ENCODE measurements at regions not wholly inside any gene's neighbourhood (a gene's known extent, or its start where the extent isn't known, plus 50 kb on each side); places are given as distances from the start of the nearest gene placed in this dataset.

- no peak overlapping the region for H3K4me3 Mint-ChIP-seq
- no peaks in the 10 kb centered on the region for H3K36me3 Mint-ChIP-seq
- H3K4me1 Mint-ChIP-seq, result no peaks in the 10 kb centered on the region
- H3K27me3 Mint-ChIP-seq, result no peaks in the 10 kb centered on the region
- no peaks in the 10 kb centered on the region for H3K9me3 Mint-ChIP-seq
- no peak for DNase-seq
- H3K27ac Mint-ChIP-seq, result no peak overlapping the region
Measured at GRCh38 chr18:72283148-72283925, 260.8 kb downstream of the CBLN2 start.

DNA sequence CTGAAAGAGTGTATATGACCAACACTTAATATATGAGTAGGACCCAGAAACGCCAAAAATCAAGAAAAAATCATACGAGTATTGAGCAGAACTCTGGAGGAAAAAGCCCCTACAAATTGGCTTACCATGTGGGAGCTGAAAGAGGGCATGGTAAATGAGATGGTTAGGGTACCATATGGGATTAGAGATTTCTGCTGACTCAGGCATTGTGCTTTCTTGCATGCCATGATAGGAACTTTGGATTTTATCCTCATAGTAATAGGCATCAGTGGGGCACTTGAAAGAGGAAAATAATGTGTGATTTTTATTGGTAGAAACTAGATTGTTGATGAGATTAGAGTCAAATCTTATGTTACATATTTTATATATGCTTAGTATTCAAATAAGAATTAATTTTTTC is 271.1 kb downstream of the CBLN2 start:
- no peaks in the 10 kb centered on the region for H3K4me1 Mint-ChIP-seq
- peaks cover 15% of the 10 kb centered on the region for H3K9me3 Mint-ChIP-seq
- H3K27me3 Mint-ChIP-seq, result no peaks in the 10 kb centered on the region
- H3K27ac Mint-ChIP-seq, result no peak overlapping the region
- DNase-seq, result no peak
- H3K36me3 Mint-ChIP-seq, result no peaks in the 10 kb centered on the region
- H3K4me3 Mint-ChIP-seq, result no peak overlapping the region

- H3K27me3 Mint-ChIP-seq, result no peaks in the 10 kb centered on the region
- H3K9me3 Mint-ChIP-seq, result no peaks in the 10 kb centered on the region
- H3K4me3 Mint-ChIP-seq, result no peak overlapping the region
- no peak for DNase-seq
- no peaks in the 10 kb centered on the region for H3K4me1 Mint-ChIP-seq
- no peaks in the 10 kb centered on the region for H3K36me3 Mint-ChIP-seq
- no peak overlapping the region for H3K27ac Mint-ChIP-seq
Measured at GRCh38 chr18:72261590-72261989, 282.6 kb downstream of the CBLN2 start.

DNA sequence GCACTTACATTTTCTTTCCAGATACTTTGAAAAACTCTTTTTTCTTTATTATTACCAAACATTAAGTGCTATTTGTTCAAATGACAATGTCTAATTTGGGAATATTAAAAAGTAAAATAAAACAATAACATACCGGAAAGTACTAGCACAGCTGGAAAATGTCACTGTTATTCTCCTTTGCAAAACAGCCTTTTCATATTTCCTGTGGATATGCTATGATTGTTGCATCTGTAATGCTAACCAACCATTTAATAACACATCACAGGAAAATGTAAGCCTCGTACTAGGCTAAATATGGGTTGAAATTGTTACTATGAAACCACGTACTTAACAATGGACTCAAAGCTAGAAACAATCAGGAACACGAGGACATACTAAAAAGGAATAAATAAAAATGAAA is 298.1 kb downstream of the CBLN2 start:
- DNase-seq, result no peak
- no peaks in the 10 kb centered on the region for H3K9me3 Mint-ChIP-seq
- no peaks in the 10 kb centered on the region for H3K36me3 Mint-ChIP-seq
- H3K4me3 Mint-ChIP-seq, result no peak overlapping the region
- no peaks in the 10 kb centered on the region for H3K27me3 Mint-ChIP-seq
- no peak overlapping the region for H3K27ac Mint-ChIP-seq
- H3K4me1 Mint-ChIP-seq, result no peaks in the 10 kb centered on the region

DNA sequence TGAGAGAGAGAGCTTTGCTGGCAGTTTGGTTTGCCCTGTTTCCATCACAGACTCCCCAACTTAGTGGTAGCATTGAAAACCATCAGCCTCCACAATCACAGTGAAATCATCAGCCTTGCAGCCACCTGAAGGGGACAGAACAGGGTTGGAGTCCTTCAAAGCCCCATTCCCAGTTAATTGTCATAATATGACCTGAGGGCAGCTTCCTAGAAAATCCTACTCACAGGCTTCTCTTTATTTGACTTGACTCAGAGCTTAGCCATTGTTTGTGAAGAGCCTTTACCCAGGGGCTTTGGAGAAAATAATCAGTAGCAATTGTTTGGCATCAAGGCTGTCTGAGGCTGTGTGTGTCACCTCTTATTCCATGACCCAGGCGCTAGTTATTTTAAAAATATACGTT is 308.7 kb downstream of the CBLN2 start:
- no peaks in the 10 kb centered on the region for H3K36me3 Mint-ChIP-seq
- H3K4me1 Mint-ChIP-seq, result no peaks in the 10 kb centered on the region
- H3K4me3 Mint-ChIP-seq, result no peak overlapping the region
- no peak for DNase-seq
- no peak overlapping the region for H3K27ac Mint-ChIP-seq
- H3K9me3 Mint-ChIP-seq, result no peaks in the 10 kb centered on the region
- H3K27me3 Mint-ChIP-seq, result no peaks in the 10 kb centered on the region

DNA sequence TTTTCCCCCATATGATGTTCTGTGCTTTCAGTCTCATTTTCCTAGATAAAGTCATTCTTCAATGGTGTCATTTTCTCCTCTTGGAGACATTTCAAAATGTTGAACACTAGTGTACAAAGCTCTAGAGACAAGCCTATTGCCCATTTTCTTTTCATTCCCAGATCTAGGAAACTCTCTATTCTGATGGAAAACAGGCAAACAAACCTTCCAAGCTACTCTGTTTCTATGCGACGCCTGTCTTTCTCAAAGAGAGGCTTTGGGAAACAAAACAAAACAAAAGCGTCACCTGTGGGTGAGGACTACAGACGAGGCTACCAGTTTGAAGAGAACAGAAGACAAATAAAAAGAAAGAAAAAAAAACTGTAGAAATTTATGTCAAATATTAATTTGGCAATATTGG is 311.0 kb downstream of the CBLN2 start:
- no peak overlapping the region for H3K4me3 Mint-ChIP-seq
- DNase-seq, result no peak
- H3K27ac Mint-ChIP-seq, result no peak overlapping the region
- H3K36me3 Mint-ChIP-seq, result no peaks in the 10 kb centered on the region
- H3K9me3 Mint-ChIP-seq, result peaks cover 2% of the 10 kb centered on the region
- no peaks in the 10 kb centered on the region for H3K4me1 Mint-ChIP-seq
- no peaks in the 10 kb centered on the region for H3K27me3 Mint-ChIP-seq

GRCh38 chr18:72232644-72233043 is 311.5 kb downstream of the CBLN2 start:
- H3K4me3 Mint-ChIP-seq, result no peak overlapping the region

DNA sequence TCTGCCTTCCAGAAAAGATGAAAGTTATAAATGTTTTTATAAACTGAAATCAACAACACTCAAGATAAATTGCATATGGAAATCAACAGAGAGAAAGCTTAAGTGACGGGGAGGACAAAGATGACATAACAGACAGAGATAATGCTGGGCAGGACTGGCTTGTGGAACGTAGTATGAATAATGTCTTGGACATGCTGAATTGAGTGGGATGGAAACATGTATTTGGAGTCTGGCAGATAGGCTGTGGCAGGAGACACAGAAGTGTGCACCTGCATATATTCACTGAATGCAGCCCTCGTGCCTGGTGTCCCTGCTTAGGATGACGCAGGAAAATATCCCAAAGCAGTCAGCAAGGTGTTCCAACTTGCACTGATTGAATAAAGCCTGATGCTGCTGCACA is 318.2 kb downstream of the CBLN2 start:
- no peaks in the 10 kb centered on the region for H3K36me3 Mint-ChIP-seq
- no peaks in the 10 kb centered on the region for H3K4me1 Mint-ChIP-seq
- H3K9me3 Mint-ChIP-seq, result peaks cover 5% of the 10 kb centered on the region
- H3K4me3 Mint-ChIP-seq, result no peak overlapping the region
- H3K27me3 Mint-ChIP-seq, result no peaks in the 10 kb centered on the region
- no peak overlapping the region for H3K27ac Mint-ChIP-seq
- no peak for DNase-seq

More at GRCh38 chr18:72232644-72233043, 311.5 kb downstream of the CBLN2 start:
- DNase-seq, result no peak
- Mint-ChIP-seq H3K4me1 (no peaks in the 10 kb centered on the region), H3K27ac (no peak overlapping the region), H3K27me3 (no peaks in the 10 kb centered on the region), H3K9me3 (peaks cover 2% of the 10 kb centered on the region), H3K36me3 (no peaks in the 10 kb centered on the region)

DNA sequence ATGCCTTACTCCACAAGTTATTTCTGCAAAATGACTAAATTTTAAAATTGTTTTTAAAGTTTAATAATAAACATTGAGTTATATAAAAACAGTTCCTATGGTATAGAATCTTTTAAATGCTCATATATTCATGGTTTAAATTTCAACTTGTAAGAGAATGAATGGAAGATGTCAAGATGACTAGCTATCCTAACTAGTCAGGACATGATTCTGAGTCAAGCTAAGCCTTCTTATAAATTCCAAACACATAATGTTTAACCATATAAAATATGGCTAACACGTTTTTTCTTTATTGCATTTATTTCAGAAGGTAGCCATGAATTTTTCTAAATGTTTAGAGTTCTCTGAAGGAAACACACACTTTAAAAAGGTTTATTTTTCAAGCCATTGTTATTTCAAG is 320.4 kb downstream of the CBLN2 start:
- Mint-ChIP-seq H3K27ac (no peak overlapping the region), H3K36me3 (no peaks in the 10 kb centered on the region), H3K27me3 (no peaks in the 10 kb centered on the region), H3K9me3 (peaks cover 3% of the 10 kb centered on the region), H3K4me1 (no peaks in the 10 kb centered on the region), H3K4me3 (no peak overlapping the region)
- no peak for DNase-seq

DNA sequence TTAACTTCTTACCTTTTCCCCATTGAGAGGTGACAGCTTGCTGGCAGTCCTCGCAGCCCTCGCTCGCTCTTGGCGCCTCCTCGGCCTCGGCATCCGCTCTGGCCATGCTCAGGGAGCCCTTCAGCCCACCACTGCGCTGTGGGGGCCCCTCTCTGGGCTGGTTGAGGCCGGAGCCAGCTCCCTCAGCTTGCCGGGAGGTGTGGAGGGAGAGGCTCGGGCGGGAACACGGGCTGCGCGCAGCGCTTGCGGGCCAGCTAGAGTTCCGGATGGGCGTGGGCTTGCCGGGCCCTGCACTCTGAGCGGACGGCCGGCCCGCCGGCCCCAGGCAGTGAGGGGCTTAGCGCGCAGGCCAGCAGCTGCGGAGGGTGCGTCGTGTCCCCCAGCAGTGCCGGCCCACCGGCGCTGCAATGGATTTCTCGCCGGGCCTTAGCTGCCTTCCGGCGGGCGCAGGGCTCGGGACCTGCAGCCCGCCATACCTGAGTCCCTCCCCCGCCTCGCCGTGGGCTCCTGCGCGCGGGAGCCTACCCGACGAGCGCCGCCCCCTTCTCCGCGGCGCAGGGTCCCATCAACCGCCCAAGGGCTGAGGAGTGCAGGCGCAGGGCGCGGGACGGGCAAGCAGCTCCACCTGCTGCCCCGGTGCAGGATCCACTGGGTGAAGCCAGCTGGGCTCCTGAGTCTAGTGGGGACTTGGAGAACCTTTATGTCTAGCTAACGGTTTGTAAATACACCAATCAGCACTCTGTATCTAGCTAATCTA is 335.0 kb downstream of the CBLN2 start:
- Mint-ChIP-seq H3K27ac (no peak overlapping the region), H3K4me1 (no peaks in the 10 kb centered on the region), H3K36me3 (no peaks in the 10 kb centered on the region), H3K27me3 (no peaks in the 10 kb centered on the region), H3K9me3 (no peaks in the 10 kb centered on the region), H3K4me3 (no peak overlapping the region)
- no peak for DNase-seq

DNA sequence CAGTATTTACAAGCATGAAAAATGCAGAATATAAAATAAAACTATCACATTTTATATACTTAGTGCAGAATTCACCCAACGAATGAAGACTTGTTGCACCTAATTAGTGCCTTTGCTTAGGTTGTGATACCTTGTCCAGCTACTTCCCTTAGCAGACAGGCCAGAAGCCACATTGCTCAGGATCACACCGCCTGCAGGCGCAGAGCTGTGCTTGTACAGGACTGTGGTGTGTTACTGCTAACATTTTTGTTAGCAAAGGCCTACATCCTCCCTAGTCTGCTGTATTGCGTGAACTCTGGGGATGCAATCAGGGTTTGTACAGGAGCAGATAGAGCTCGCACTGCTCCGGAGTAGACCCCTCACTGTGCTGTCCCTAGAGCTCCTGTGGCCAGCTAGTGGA is 336.9 kb downstream of the CBLN2 start:
- H3K9me3 Mint-ChIP-seq, result no peaks in the 10 kb centered on the region
- no peak for DNase-seq
- H3K4me1 Mint-ChIP-seq, result no peaks in the 10 kb centered on the region
- H3K4me3 Mint-ChIP-seq, result no peak overlapping the region
- no peaks in the 10 kb centered on the region for H3K27me3 Mint-ChIP-seq
- no peak overlapping the region for H3K27ac Mint-ChIP-seq
- H3K36me3 Mint-ChIP-seq, result no peaks in the 10 kb centered on the region

GRCh38 chr18:72206814-72207213 is 337.3 kb downstream of the CBLN2 start:
- no peaks in the 10 kb centered on the region for H3K9me3 Mint-ChIP-seq
- no peak overlapping the region for H3K27ac Mint-ChIP-seq
- H3K4me3 Mint-ChIP-seq, result no peak overlapping the region
- H3K27me3 Mint-ChIP-seq, result no peaks in the 10 kb centered on the region
- no peak for DNase-seq
- H3K36me3 Mint-ChIP-seq, result no peaks in the 10 kb centered on the region
- H3K4me1 Mint-ChIP-seq, result no peaks in the 10 kb centered on the region

- Mint-ChIP-seq H3K27ac (no peak overlapping the region), H3K4me1 (peaks cover 5% of the 10 kb centered on the region), H3K27me3 (no peaks in the 10 kb centered on the region), H3K4me3 (no peak overlapping the region), H3K36me3 (no peaks in the 10 kb centered on the region), H3K9me3 (no peaks in the 10 kb centered on the region)
- no peak for DNase-seq
Measured at GRCh38 chr18:72201032-72201431, 343.1 kb downstream of the CBLN2 start.

DNA sequence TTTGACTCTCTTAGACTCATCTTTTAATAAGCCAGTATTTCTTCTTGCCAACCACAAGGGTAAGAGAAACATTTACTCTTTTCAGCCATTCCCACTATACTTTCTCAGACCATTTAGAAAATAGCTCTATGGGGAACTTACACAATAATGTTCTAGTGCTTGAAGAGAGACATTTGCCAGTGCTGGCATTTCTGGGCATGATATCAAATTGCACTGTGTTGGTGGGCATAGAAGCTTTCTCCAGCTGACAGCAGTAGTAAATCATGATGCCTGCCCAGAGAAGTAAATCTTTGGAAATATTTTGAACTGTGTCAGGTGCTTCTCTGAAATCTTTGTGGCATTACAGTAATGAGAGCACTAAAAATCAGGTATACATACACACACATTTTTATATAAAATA is 346.6 kb downstream of the CBLN2 start:
- Mint-ChIP-seq H3K27ac (no peak overlapping the region), H3K9me3 (no peaks in the 10 kb centered on the region), H3K36me3 (no peaks in the 10 kb centered on the region), H3K27me3 (no peaks in the 10 kb centered on the region), H3K4me1 (peaks cover 5% of the 10 kb centered on the region), H3K4me3 (no peak overlapping the region)
- no peak for DNase-seq

DNA sequence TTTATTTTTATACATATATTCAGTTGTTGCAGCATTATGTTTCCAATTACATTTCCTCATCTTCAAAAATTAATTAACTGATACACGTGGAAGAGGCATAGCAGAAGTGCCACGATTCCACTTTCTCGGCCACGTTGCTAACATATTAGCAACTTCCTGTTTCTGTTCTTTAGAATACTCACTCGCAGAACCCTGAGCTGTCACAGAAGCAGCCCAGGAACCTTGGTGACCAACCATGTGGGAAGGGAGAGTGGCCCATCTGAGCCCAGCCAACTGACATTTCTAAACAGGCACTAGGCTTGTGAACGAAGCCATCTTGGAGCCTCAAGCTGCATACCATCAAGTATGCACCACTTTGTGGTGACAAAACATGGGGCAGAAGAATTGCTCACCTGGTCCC is 350.1 kb downstream of the CBLN2 start:
- no peak overlapping the region for H3K27ac Mint-ChIP-seq
- H3K4me3 Mint-ChIP-seq, result no peak overlapping the region
- DNase-seq, result no peak
- no peaks in the 10 kb centered on the region for H3K9me3 Mint-ChIP-seq
- no peaks in the 10 kb centered on the region for H3K27me3 Mint-ChIP-seq
- H3K4me1 Mint-ChIP-seq, result no peaks in the 10 kb centered on the region
- no peaks in the 10 kb centered on the region for H3K36me3 Mint-ChIP-seq

DNA sequence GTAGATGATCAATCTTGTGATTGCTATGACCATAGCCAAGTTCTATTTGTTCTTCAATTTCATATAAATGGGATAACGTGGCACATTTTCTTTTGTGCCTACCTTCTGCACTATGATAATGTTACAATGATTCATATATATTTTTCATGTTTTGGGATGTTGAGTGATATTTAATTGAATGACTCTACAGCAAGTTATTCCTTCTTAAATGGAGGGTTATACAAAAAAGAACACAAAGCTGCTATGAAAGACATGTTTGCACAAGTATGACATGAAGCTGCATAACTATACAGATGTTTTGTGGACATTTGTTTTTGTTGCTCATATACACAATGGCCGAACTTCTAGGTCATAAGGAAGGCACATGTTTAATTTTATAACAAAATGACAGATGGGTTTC is 356.2 kb downstream of the CBLN2 start:
- Mint-ChIP-seq H3K27me3 (no peaks in the 10 kb centered on the region), H3K4me1 (no peaks in the 10 kb centered on the region), H3K27ac (no peak overlapping the region), H3K9me3 (peaks cover 1% of the 10 kb centered on the region), H3K36me3 (no peaks in the 10 kb centered on the region), H3K4me3 (no peak overlapping the region)
- DNase-seq, result no peak
